PFSK-1 (cell line): ENCODE measurements at regions not wholly inside any gene's neighbourhood (a gene's known extent, or its start where the extent isn't known, plus 50 kb on each side); places are given as distances from the start of the nearest gene placed in this dataset.

ENCODE experiments used
- POLR2AphosphoS5 ChIP-seq: IDR thresholded peaks from 2 replicates; pipeline ENCODE4 v1.6.1; 2012; ENCODE audit warnings: low read depth, mild to moderate bottlenecking, control low read depth, low read length, moderate library complexity
- TF ChIP-seq, protein P1 (sequence below), 2 experiments: IDR thresholded peaks; 2 replicates each; pipeline versions ENCODE4 v1.6.1 to v1.8.0; 2011 to 2012; ENCODE audit warnings: low read depth in 2 of 2, low read length in 2 of 2, control low read depth in 1 of 2, inconsistent platforms in 1 of 2, mild to moderate bottlenecking in 1 of 2, moderate library complexity in 1 of 2; ENCODE audit not compliant: insufficient read depth in 1 of 2

DNA sequence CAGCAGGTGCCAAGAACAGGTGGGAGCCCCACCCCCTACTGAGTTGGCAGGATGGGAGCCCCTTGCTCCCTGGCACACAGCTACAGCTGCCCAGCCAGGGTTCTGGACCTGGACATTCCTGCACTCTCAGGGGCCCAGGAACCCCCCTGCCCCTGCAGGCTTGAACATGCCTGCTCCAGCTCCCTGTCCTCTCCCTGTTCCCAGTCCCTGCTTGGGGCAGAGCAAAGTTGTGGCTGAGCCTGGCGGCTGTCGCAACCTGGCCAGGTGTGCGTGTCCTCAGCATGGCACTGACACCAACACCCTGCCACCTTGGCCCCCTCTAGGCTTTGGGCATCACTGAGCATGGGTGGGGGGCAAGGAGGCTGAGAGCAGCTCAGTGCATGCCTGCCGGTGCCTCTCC is 491.2 kb upstream of the NOX3 start:
- no peak for TF ChIP-seq POLR2AphosphoS5
- TF ChIP-seq, protein P1, sequence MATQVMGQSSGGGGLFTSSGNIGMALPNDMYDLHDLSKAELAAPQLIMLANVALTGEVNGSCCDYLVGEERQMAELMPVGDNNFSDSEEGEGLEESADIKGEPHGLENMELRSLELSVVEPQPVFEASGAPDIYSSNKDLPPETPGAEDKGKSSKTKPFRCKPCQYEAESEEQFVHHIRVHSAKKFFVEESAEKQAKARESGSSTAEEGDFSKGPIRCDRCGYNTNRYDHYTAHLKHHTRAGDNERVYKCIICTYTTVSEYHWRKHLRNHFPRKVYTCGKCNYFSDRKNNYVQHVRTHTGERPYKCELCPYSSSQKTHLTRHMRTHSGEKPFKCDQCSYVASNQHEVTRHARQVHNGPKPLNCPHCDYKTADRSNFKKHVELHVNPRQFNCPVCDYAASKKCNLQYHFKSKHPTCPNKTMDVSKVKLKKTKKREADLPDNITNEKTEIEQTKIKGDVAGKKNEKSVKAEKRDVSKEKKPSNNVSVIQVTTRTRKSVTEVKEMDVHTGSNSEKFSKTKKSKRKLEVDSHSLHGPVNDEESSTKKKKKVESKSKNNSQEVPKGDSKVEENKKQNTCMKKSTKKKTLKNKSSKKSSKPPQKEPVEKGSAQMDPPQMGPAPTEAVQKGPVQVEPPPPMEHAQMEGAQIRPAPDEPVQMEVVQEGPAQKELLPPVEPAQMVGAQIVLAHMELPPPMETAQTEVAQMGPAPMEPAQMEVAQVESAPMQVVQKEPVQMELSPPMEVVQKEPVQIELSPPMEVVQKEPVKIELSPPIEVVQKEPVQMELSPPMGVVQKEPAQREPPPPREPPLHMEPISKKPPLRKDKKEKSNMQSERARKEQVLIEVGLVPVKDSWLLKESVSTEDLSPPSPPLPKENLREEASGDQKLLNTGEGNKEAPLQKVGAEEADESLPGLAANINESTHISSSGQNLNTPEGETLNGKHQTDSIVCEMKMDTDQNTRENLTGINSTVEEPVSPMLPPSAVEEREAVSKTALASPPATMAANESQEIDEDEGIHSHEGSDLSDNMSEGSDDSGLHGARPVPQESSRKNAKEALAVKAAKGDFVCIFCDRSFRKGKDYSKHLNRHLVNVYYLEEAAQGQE (IDR thresholded peaks at IDR 0.05; ENCODE audit: insufficient read depth in 1 of 2, low read depth in 2 of 2, low read length in 2 of 2): no peak
